Smooth muscle cell (in vitro differentiated cells): ENCODE measurements at regions not wholly inside any gene's neighbourhood (a gene's known extent, or its start where the extent isn't known, plus 50 kb on each side); places are given as distances from the start of the nearest gene placed in this dataset.
"Not testable (repeated sequence)": the region's sequence is repeated elsewhere in the genome, so short reads cannot be mapped to it uniquely, and the experiment has no call there.

ENCODE experiments used
- DNase-seq: peaks from one replicate; lab custom pipeline; 2025; ENCODE audit not compliant: unreplicated experiment; lab: John Stamatoyannopoulos, UW
- H2AFZ ChIP-seq: fragments of 200-600 bp; sonication (generic); 2 replicates; pipeline ENCODE4 v1.6.0; 2016; ENCODE audit warnings: antibody characterized with exemption, low read depth, mild to moderate bottlenecking
- H3F3A ChIP-seq: fragments of 200-600 bp; sonication (generic); 2 replicates; pipeline ENCODE4 v1.6.0; 2017; ENCODE audit warnings: antibody characterized with exemption, low read depth
- H3K27ac ChIP-seq: fragments of 200-600 bp; sonication (generic); 2 replicates; pipeline ENCODE4 v1.5.1; 2016; ENCODE audit warnings: low read depth, mild to moderate bottlenecking
- H3K27me3 ChIP-seq: fragments of 200-600 bp; sonication (generic); 2 replicates; pipeline ENCODE4 v1.6.1; 2016; ENCODE audit warnings: low read depth, mild to moderate bottlenecking
- H3K36me3 ChIP-seq: fragments of 200-600 bp; sonication (generic); 2 replicates; pipeline ENCODE4 v1.5.1; 2016; ENCODE audit warnings: low read depth
- H3K4me1 ChIP-seq: fragments of 200-600 bp; sonication (generic); 2 replicates; pipeline ENCODE4 v1.5.1; 2016; ENCODE audit warnings: low read depth
- H3K4me2 ChIP-seq: fragments of 200-600 bp; sonication (generic); 2 replicates; pipeline ENCODE4 v1.6.0; 2016; ENCODE audit warnings: mild to moderate bottlenecking
- H3K4me3 ChIP-seq: fragments of 200-600 bp; sonication (generic); 2 replicates; pipeline ENCODE4 v1.5.1; 2016; ENCODE audit warnings: mild to moderate bottlenecking
- H3K79me2 ChIP-seq: fragments of 200-600 bp; sonication (generic); 2 replicates; pipeline ENCODE4 v1.6.0; 2016; ENCODE audit warnings: low read depth, mild to moderate bottlenecking
- H3K9ac ChIP-seq: fragments of 200-600 bp; sonication (generic); 2 replicates; pipeline ENCODE4 v1.6.0; 2016; ENCODE audit warnings: low read depth
- H3K9me3 ChIP-seq: fragments of 200-600 bp; sonication (generic); replicated peaks from 2 replicates; pipeline ENCODE4 v1.5.1; 2016; ENCODE audit warnings: low read depth
- H4K20me1 ChIP-seq: fragments of 200-600 bp; sonication (generic); 2 replicates; pipeline ENCODE4 v1.6.0; 2016; ENCODE audit warnings: low read depth
- CTCF ChIP-seq: fragments of 200-600 bp; sonication (generic); IDR thresholded peaks from 2 replicates; pipeline ENCODE4 v1.5.1; 2017; ENCODE audit warnings: borderline replicate concordance, mild to moderate bottlenecking, antibody characterized with exemption; ENCODE audit not compliant: insufficient read depth, poor library complexity, severe bottlenecking
- WGBS: methylation state at CpG from one replicate; pipeline ENCODE4 v1.1.7; 2016; ENCODE audit warnings: low lambda C conversion rate; 5-methylcytosine and 5-hydroxymethylcytosine counted together

- 78% methylated on average over 7 of the region's 7 CpGs for WGBS
- H3K27me3 ChIP-seq = no peaks in the 10 kb centered on the region
- H3K27ac ChIP-seq = no peak overlapping the region
- no peak overlapping the region for H3K9ac ChIP-seq
- no peaks in the 10 kb centered on the region for H3K9me3 ChIP-seq
- H4K20me1 ChIP-seq = no peaks in the 10 kb centered on the region
- DNase-seq = no peak
- H3K36me3 ChIP-seq = no peaks in the 10 kb centered on the region
- H2AFZ ChIP-seq = no peak overlapping the region
- no peaks in the 10 kb centered on the region for H3F3A ChIP-seq
- H3K4me3 ChIP-seq = no peak overlapping the region
- no peaks in the 10 kb centered on the region for H3K79me2 ChIP-seq
- H3K4me1 ChIP-seq = no peaks in the 10 kb centered on the region
- TF ChIP-seq CTCF = no peak
- no peak overlapping the region for H3K4me2 ChIP-seq
Measured at GRCh38 chr3:150127011-150127490, 156.4 kb upstream of the PFN2 start.

GRCh38 chr3:150124142-150124541 is 153.4 kb upstream of the PFN2 start:
- Histone ChIP-seq H3K79me2 (no peaks in the 10 kb centered on the region), H3F3A (no peaks in the 10 kb centered on the region)
- 71% methylated on average over 2 of the region's 2 CpGs for WGBS

DNA sequence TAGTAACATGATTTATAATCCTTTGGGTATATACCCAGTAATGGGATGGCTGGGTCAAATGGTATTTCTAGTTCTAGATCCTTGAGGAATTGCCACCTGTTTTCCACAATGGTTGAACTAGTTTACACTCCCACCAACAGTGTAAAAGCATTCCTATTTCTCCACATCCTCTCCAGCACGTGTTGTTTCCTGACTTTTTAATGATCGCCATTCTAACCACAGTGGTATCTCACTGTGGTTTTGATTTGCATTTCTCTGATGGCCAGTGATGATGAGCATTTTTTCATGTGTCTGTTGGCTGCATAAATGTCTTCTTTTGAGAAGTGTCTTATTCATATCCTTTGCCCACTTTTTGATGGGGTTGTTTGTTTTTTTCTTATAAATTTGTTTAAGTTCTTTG is 152.6 kb upstream of the PFN2 start:
- not testable (repeated sequence) for H2AFZ ChIP-seq, H3K4me1 ChIP-seq, H3K27me3 ChIP-seq, H3K4me3 ChIP-seq, H3K9me3 ChIP-seq, H3K4me2 ChIP-seq, H3K27ac ChIP-seq, H4K20me1 ChIP-seq, H3K79me2 ChIP-seq, H3K9ac ChIP-seq, DNase-seq, H3K36me3 ChIP-seq, H3F3A ChIP-seq
- WGBS = 34% methylated on average over 2 of the region's 2 CpGs

More at GRCh38 chr3:150124142-150124541, 153.4 kb upstream of the PFN2 start:
- no peak overlapping the region for H3K27ac ChIP-seq
- H4K20me1 ChIP-seq = no peaks in the 10 kb centered on the region
- no peaks in the 10 kb centered on the region for H3K27me3 ChIP-seq
- H3K4me3 ChIP-seq = no peak overlapping the region
- no peak for TF ChIP-seq CTCF
- DNase-seq = no peak
- no peaks in the 10 kb centered on the region for H3K36me3 ChIP-seq
- no peaks in the 10 kb centered on the region for H3K9me3 ChIP-seq
- no peak overlapping the region for H2AFZ ChIP-seq
- no peak overlapping the region for H3K9ac ChIP-seq
- no peaks in the 10 kb centered on the region for H3K4me1 ChIP-seq
- H3K4me2 ChIP-seq = no peak overlapping the region

DNA sequence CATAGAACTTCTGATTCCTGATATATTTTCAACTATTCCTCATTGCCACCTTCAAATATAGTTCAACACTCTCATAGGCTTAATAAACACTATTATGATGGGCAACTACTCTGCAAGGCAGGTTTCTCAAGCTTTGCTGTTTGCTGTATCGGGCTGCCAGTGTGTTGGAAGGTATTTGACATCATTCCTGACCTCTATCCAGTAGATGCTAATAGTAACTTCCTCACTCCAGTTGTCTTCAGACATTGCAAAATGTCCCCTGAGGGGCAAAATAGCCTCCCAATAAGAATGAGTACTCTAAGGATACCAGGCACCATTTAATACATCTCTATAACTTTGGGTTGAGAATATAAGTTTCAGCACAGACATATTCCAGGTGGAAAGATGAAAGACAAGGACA is 147.5 kb upstream of the PFN2 start:
- Histone ChIP-seq H4K20me1 (no peaks in the 10 kb centered on the region), H3K4me1 (peaks cover 14% of the 10 kb centered on the region), H3K27me3 (no peaks in the 10 kb centered on the region), H3K4me3 (no peak overlapping the region), H2AFZ (no peak overlapping the region), H3K79me2 (no peaks in the 10 kb centered on the region), H3F3A (no peaks in the 10 kb centered on the region), H3K36me3 (no peaks in the 10 kb centered on the region), H3K9ac (no peak overlapping the region), H3K4me2 (no peak overlapping the region), H3K9me3 (no peaks in the 10 kb centered on the region), H3K27ac (no peak overlapping the region)
- DNase-seq = no peak
- TF ChIP-seq CTCF = no peak
- WGBS = 64% methylated on average over 1 of the region's 1 CpG
